COR-L47 (cell line): ENCODE measurements at regions not wholly inside any gene's neighbourhood (a gene's known extent, or its start where the extent isn't known, plus 50 kb on each side); places are given as distances from the start of the nearest gene placed in this dataset.
"Not testable (repeated sequence)": the region's sequence is repeated elsewhere in the genome, so short reads cannot be mapped to it uniquely, and the experiment has no call there.

Source experiments
- DNase-seq: peaks from one replicate; lab custom pipeline; 2025; lab: John Stamatoyannopoulos, UW

GRCh38 chr2:180829836-180830235 lies 150.6 kb upstream of the UBE2E3 start:
- DNase-seq, result no peak

- no peak for DNase-seq
Measured at GRCh38 chr2:180829261-180829660, 151.1 kb upstream of the UBE2E3 start.

GRCh38 chr2:180828756-180829155 lies 151.6 kb upstream of the UBE2E3 start:
- no peak for DNase-seq

- no peak for DNase-seq
Measured at GRCh38 chr2:180823546-180824141, 156.8 kb upstream of the UBE2E3 start.

- no peak for DNase-seq
Measured at GRCh38 chr2:180819106-180819505, 161.3 kb upstream of the UBE2E3 start.

GRCh38 chr2:180818700-180819099 lies 161.7 kb upstream of the UBE2E3 start:
- DNase-seq, result not testable (repeated sequence)

- DNase-seq, result no peak
Measured at GRCh38 chr2:180799141-180799540, 181.3 kb upstream of the UBE2E3 start.

GRCh38 chr2:180790891-180791290 lies 189.5 kb upstream of the UBE2E3 start:
- no peak for DNase-seq

- no peak for DNase-seq
Measured at GRCh38 chr2:180787330-180787729, 193.1 kb upstream of the UBE2E3 start.

GRCh38 chr2:180781276-180781675 lies 199.1 kb upstream of the UBE2E3 start:
- DNase-seq, result no peak

GRCh38 chr2:180778291-180778690 lies 202.1 kb upstream of the UBE2E3 start:
- DNase-seq, result no peak

GRCh38 chr2:180776921-180777320 lies 203.5 kb upstream of the UBE2E3 start:
- DNase-seq, result no peak

- DNase-seq, result no peak
Measured at GRCh38 chr2:180775711-180776110, 204.7 kb upstream of the UBE2E3 start.

- DNase-seq, result not testable (repeated sequence)
Measured at GRCh38 chr2:180765316-180765715, 215.1 kb upstream of the UBE2E3 start.

GRCh38 chr2:180763263-180763989 lies 217.0 kb upstream of the UBE2E3 start:
- DNase-seq, result no peak

- DNase-seq, result no peak
Measured at GRCh38 chr2:180761224-180761623, 219.2 kb upstream of the UBE2E3 start.

GRCh38 chr2:180759631-180760030 lies 220.8 kb upstream of the UBE2E3 start:
- DNase-seq, result no peak

GRCh38 chr2:180753809-180754761 lies 226.3 kb upstream of the UBE2E3 start:
- no peak for DNase-seq

GRCh38 chr2:180751306-180751920 lies 229.0 kb upstream of the UBE2E3 start:
- DNase-seq, result no peak

GRCh38 chr2:180747728-180748127 lies 232.7 kb upstream of the UBE2E3 start:
- no peak for DNase-seq

GRCh38 chr2:180743401-180743800 lies 237.0 kb upstream of the UBE2E3 start:
- no peak for DNase-seq

- no peak for DNase-seq
Measured at GRCh38 chr2:180742801-180743200, 237.6 kb upstream of the UBE2E3 start.
